ENCODE measurements at regions not wholly inside any gene's neighbourhood (a gene's known extent, or its start where the extent isn't known, plus 50 kb on each side); places are given as distances from the start of the nearest gene placed in this dataset.

DNA sequence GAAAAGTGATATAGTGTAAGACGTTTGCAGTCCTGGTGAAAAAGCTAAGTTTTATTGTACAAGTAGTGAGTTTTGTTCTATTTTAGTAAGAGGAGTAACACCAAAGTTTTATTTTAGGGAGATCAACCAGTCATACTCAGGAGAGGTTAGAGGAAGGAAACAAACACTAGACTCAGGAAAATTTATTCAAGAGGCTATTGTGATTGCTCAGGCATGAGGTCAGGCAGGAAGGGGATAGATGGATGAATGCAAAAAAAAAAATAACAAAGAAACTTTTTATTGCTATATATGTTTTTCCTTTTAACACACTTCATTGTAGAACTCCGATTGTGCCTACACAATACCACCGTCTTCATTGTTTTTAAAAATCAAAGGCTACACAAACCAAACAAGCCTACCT, 189.0 kb downstream of the LYPLAL1 start:
- Histone ChIP-seq H2BK5ac (ENCODE audit: low read depth, low read length) (no peak overlapping the region), H3K79me2 (ENCODE audit: control insufficient read depth in 1 of 2, insufficient read depth in 2 of 2, low read length in 2 of 2) (no peaks in the 10 kb centered on the region), H3K36me3 (ENCODE audit: control insufficient read depth in 2 of 4, insufficient read depth in 4 of 4, low read length in 3 of 4) (no peaks in the 10 kb centered on the region), H3K4ac (replicated peaks; ENCODE audit: insufficient read length, low read depth, low read length) (no peak overlapping the region), H3K27me3 (replicated peaks in 1 of 4; ENCODE audit: control insufficient read depth in 3 of 4, extremely low read depth in 1 of 4, insufficient read depth in 3 of 4, low read length in 3 of 4) (no peaks in the 10 kb centered on the region), H3K4me3 (ENCODE audit: extremely low read depth in 1 of 4, insufficient read depth in 2 of 4, low read depth in 3 of 4, low read length in 4 of 4) (no peak overlapping the region), H2AFZ (ENCODE audit: low read length) (no peak overlapping the region), H2BK15ac (ENCODE audit: low read length) (no peak overlapping the region), H3K79me1 (ENCODE audit: low read depth, low read length) (no peaks in the 10 kb centered on the region), H3K4me2 (ENCODE audit: insufficient read depth in 1 of 2, low read depth in 2 of 2, low read length in 2 of 2) (no peak overlapping the region), H3K23me2 (ENCODE audit: low read depth, low read length) (no peaks in the 10 kb centered on the region), H2BK12ac (ENCODE audit: low read depth, low read length) (no peak overlapping the region), H3K14ac (ENCODE audit: insufficient read length) (no peak overlapping the region), H3K18ac (ENCODE audit: extremely low read depth, low read length) (no peak overlapping the region), H4K91ac (replicated peaks; ENCODE audit: insufficient read length, low read length) (no peak overlapping the region), H3K9ac (replicated peaks in 1 of 4; ENCODE audit: extremely low read depth in 1 of 4, low read depth in 3 of 4, low read length in 3 of 4) (no peak overlapping the region), H4K5ac (ENCODE audit: insufficient read length, low read depth, low read length) (no peak overlapping the region), H4K8ac (ENCODE audit: extremely low read depth, insufficient read depth, low read length) (no peak overlapping the region), H3K56ac (replicated peaks; ENCODE audit: insufficient read length, low read depth, low read length) (no peak overlapping the region), H2BK20ac (ENCODE audit: low read length) (no peak overlapping the region), H3K9me3 (ENCODE audit: insufficient read depth in 2 of 2, low read depth in 1 of 2, low read length in 1 of 2) (no peaks in the 10 kb centered on the region), H2AK5ac (ENCODE audit: low read depth, low read length) (no peak overlapping the region), H3K23ac (ENCODE audit: insufficient read length) (no peak overlapping the region), H3K4me1 (replicated peaks in 1 of 4; ENCODE audit: control insufficient read depth in 3 of 4, insufficient read depth in 4 of 4, low read length in 3 of 4) (no peaks in the 10 kb centered on the region), H2BK120ac (replicated peaks; ENCODE audit: low read depth, low read length) (no peak overlapping the region), H4K20me1 (replicated peaks in 1 of 2; ENCODE audit: control insufficient read depth in 1 of 2, insufficient read depth in 2 of 2, low read length in 2 of 2) (no peaks in the 10 kb centered on the region), H3K27ac (ENCODE audit: low read depth, low read length) (no peak overlapping the region)
- no peak for TF ChIP-seq ATF2 (IDR thresholded peaks at IDR 0.05; ENCODE audit: low read length)
- no peak for TF ChIP-seq GABPA (IDR thresholded peaks at IDR 0.05; ENCODE audit: borderline replicate concordance, insufficient read depth, low read length)
- TF ChIP-seq SUZ12 (IDR thresholded peaks at IDR 0.05; ENCODE audit: low read length), result no peak
- no peak for TF ChIP-seq CBX5 (IDR thresholded peaks at IDR 0.05; ENCODE audit: low read depth, low read length)
- WGBS, 2 experiments (ENCODE audit: extremely low coverage in 1 of 2, insufficient coverage in 1 of 2, insufficient read length in 1 of 2, insufficient replicate concordance in 2 of 2, low coverage in 1 of 2, low lambda C conversion rate in 2 of 2, missing lambda C conversion rate in 1 of 2), result 79% methylated on average over 3 of the region's 3 CpGs; no CpG with 5 or more reads in 1 of the 2 experiments
- ChIA-PET CTCF (ENCODE audit: partially characterized antibody) (interaction anchor here (1.1 kb wide), 1 partner anchor 10 kb away, joined by 3 read pairs; no protein-coding TSS in a partner anchor), POLR2A (ENCODE audit: partially characterized antibody) (no interaction called here)
- FAIRE-seq, result no peak
- DNase-seq (ENCODE audit: low read depth in 1 of 2, low spot score in 2 of 2), result no peak
